Gastrocnemius medialis (tissue), 4 donors: ENCODE measurements at regions not wholly inside any gene's neighbourhood (a gene's known extent, or its start where the extent isn't known, plus 50 kb on each side); places are given as distances from the start of the nearest gene placed in this dataset.

ENCODE experiments used
- ATAC-seq, 2 donors: fragments of 150-250 bp; one replicate each; pipeline ENCODE4 v1.9.1; 2016
- DNase-seq, 2 donors: peaks; one replicate each; pipeline ENCODE4 v3.0.0-alpha.2; 2019
- H3K27ac ChIP-seq, 4 donors: fragments of 200-600 bp; sonication (generic); 1 replicate in 1 of 4; 2 replicates in 3 of 4; pipeline ENCODE4 v1.5.1; 2016 to 2018; ENCODE audit warnings: mild to moderate bottlenecking in 2 of 4, moderate library complexity in 1 of 4
- H3K27me3 ChIP-seq, 3 donors: fragments of 200-600 bp; sonication (generic) in 2 of 3; 1 replicate in 1 of 3; 2 replicates in 2 of 3; pipeline versions ENCODE4 v1.5.1 to v1.6.0; 2016 to 2019; ENCODE audit warnings: mild to moderate bottlenecking in 1 of 3, moderate library complexity in 1 of 3
- H3K36me3 ChIP-seq, 2 donors: fragments of 200-600 bp; sonication (generic) in 1 of 2; one replicate each; pipeline ENCODE4 v1.5.1; 2017 to 2018
- H3K4me1 ChIP-seq, 2 donors: fragments of 200-600 bp; sonication (generic) in 1 of 2; one replicate each; pipeline ENCODE4 v1.5.1; 2016 to 2017; ENCODE audit warnings: mild to moderate bottlenecking in 2 of 2
- H3K4me3 ChIP-seq, 4 donors: fragments of 200-600 bp; sonication (generic) in 3 of 4; 1 replicate in 1 of 4; 2 replicates in 3 of 4; pipeline ENCODE4 v1.5.1; 2016 to 2019; ENCODE audit warnings: mild to moderate bottlenecking in 2 of 4
- H3K9me3 ChIP-seq, 3 donors: fragments of 200-600 bp; sonication (generic) in 2 of 3; 1 replicate in 1 of 3; 2 replicates in 2 of 3; pipeline ENCODE4 v1.5.1; 2016 to 2019
- POLR2A ChIP-seq, 2 donors: fragments of 450-650 bp; IDR thresholded peaks; one replicate each; pipeline ENCODE4 v1.6.1; 2017; ENCODE audit warnings: antibody characterized with exemption in 2 of 2, mild to moderate bottlenecking in 2 of 2, moderate library complexity in 2 of 2
- in situ Hi-C, 4 donors: fragments of 200-750 bp; cut with MboI; loops; one replicate each; pipeline versions ENCODE4 v1.15.0 to v1.8.0; 2017; ENCODE audit warnings: low sequenced_read_pairs in 4 of 4
- intact Hi-C: fragments of 100-400 bp; cut with DNase I; formaldehyde crosslinking; loops from one replicate; pipeline ENCODE4 v1.15.1; 2023; ENCODE audit warnings: low total_unique reads
- TF ChIP-seq, protein P1 (sequence below), 5 experiments: fragments of 450-650 bp in 3 of 5; fragments of 200-600 bp in 2 of 5; sonication (generic) in 2 of 5; IDR thresholded peaks in 4 of 5; conservative IDR thresholded peaks in 1 of 5; 1 replicate in 4 of 5; 2 replicates in 1 of 5; pipeline ENCODE4 v1.5.1; 2016 to 2019; ENCODE audit warnings: antibody characterized with exemption in 5 of 5, mild to moderate bottlenecking in 3 of 5, moderate library complexity in 3 of 5

DNA sequence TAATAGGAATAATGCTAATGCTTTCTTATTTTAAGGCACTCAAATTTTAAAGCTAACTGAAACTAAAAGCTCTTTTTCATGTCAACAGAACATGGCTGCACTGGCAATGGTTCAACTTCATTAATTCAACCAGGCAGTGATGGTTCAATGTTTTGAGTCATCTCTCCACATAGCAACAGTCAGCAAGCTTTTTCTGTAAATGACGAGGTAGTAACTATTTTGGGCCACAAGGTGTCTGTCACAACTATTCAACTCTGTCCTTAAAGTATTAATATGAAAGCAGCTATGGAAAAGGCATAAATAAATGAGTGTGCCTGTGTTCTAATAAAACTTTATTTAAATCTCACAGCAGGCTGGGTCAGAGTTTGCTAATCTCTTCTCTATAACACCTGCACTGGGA, 1425.6 kb upstream of the PIK3C3 start:
- H3K36me3 ChIP-seq: no peaks in the 10 kb centered on the region
- no peak overlapping the region for H3K4me3 ChIP-seq
- DNase-seq: no peak
- no peak for TF ChIP-seq POLR2A (IDR thresholded peaks at IDR 0.05)
- TF ChIP-seq, protein P1, sequence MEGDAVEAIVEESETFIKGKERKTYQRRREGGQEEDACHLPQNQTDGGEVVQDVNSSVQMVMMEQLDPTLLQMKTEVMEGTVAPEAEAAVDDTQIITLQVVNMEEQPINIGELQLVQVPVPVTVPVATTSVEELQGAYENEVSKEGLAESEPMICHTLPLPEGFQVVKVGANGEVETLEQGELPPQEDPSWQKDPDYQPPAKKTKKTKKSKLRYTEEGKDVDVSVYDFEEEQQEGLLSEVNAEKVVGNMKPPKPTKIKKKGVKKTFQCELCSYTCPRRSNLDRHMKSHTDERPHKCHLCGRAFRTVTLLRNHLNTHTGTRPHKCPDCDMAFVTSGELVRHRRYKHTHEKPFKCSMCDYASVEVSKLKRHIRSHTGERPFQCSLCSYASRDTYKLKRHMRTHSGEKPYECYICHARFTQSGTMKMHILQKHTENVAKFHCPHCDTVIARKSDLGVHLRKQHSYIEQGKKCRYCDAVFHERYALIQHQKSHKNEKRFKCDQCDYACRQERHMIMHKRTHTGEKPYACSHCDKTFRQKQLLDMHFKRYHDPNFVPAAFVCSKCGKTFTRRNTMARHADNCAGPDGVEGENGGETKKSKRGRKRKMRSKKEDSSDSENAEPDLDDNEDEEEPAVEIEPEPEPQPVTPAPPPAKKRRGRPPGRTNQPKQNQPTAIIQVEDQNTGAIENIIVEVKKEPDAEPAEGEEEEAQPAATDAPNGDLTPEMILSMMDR (IDR thresholded peaks at IDR 0.05 in 4 of 5, conservative IDR thresholded peaks at IDR 0.05 in 1 of 5): no peak
- H3K27me3 ChIP-seq: no peaks in the 10 kb centered on the region
- no peak overlapping the region for H3K27ac ChIP-seq
- no peaks in the 10 kb centered on the region for H3K9me3 ChIP-seq
- in situ Hi-C loops (no loop called here), intact Hi-C loops (no loop called here)
- H3K4me1 ChIP-seq: no peaks in the 10 kb centered on the region
- ATAC-seq: no peak

DNA sequence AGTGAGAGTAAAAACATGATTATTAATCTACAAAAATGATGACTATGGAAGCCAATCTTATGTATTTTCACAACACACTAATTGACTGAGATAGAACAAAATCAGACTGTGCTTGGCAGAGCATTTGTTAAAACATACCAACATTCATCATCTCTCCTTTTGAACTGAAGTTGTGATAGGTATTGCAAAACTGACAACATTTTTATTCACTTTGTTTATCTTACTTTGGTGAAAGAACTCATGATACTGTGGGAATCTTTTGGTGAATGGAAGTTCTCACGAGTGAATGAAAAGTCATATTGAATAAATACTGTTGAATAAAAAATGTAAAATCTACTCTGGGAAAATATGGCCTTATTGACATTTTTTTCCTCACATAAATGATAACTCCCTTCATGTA, 1430.2 kb upstream of the PIK3C3 start:
- DNase-seq (no peak), ATAC-seq (no peak)
- intact Hi-C loops (no loop called here), in situ Hi-C loops (no loop called here)
- Histone ChIP-seq H3K27ac (no peak overlapping the region), H3K4me3 (no peak overlapping the region), H3K27me3 (no peaks in the 10 kb centered on the region), H3K4me1 (no peaks in the 10 kb centered on the region), H3K36me3 (no peaks in the 10 kb centered on the region), H3K9me3 (no peaks in the 10 kb centered on the region)
- TF ChIP-seq POLR2A (IDR thresholded peaks at IDR 0.05): no peak
- TF ChIP-seq, protein P1 (IDR thresholded peaks at IDR 0.05 in 4 of 5, conservative IDR thresholded peaks at IDR 0.05 in 1 of 5): no peak

DNA sequence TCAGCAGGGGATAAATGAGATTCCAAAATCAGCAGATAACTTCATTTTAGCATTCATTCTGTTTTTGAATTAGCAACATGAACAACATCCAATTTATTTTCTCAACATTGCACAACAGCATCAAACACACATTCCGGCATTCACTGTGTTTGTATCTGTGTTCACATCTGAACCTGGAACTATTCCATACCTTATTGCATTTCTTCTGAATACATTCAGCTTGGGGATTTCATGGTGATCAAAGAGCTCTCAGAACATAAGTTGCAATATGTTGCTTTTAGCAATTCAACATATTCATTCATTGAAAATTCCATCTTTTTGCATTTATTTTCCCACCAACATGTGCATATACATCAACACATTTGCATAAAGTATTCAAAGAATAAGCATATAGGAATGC, 1431.7 kb upstream of the PIK3C3 start:
- no peak overlapping the region for H3K4me3 ChIP-seq
- no peaks in the 10 kb centered on the region for H3K4me1 ChIP-seq
- intact Hi-C loops (no loop called here), in situ Hi-C loops (no loop called here)
- H3K27me3 ChIP-seq: no peaks in the 10 kb centered on the region
- no peaks in the 10 kb centered on the region for H3K9me3 ChIP-seq
- no peaks in the 10 kb centered on the region for H3K36me3 ChIP-seq
- TF ChIP-seq, protein P1 (IDR thresholded peaks at IDR 0.05 in 4 of 5, conservative IDR thresholded peaks at IDR 0.05 in 1 of 5): no peak
- no peak for TF ChIP-seq POLR2A (IDR thresholded peaks at IDR 0.05)
- no peak for DNase-seq
- ATAC-seq: no peak
- H3K27ac ChIP-seq: no peak overlapping the region

DNA sequence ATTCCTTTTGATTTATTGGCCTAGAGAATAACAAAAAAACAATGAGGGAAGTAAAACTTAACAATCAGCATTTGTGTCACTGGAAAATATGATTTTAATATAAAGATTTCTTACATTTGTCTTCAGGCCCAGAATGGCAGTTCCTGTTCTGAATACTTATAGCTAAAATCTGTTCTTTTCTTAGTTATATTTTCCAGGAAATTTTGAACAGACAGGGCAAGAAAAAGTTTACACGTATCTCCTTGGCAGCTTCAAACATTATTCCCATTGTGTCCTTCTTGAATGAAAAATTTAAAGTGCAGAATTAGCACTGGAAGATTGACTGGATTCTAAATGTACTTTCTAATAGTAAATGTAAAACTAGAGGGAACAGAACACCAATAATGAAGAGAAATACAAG, 1454.0 kb upstream of the PIK3C3 start:
- Histone ChIP-seq H3K27ac (no peak overlapping the region), H3K27me3 (no peaks in the 10 kb centered on the region), H3K36me3 (no peaks in the 10 kb centered on the region), H3K4me3 (no peak overlapping the region), H3K4me1 (no peaks in the 10 kb centered on the region), H3K9me3 (no peaks in the 10 kb centered on the region)
- in situ Hi-C loops: no loop called here
- TF ChIP-seq POLR2A (IDR thresholded peaks at IDR 0.05): no peak
- TF ChIP-seq, protein P1 (IDR thresholded peaks at IDR 0.05 in 4 of 5, conservative IDR thresholded peaks at IDR 0.05 in 1 of 5): no peak
- no peak for DNase-seq
- no peak for ATAC-seq
- intact Hi-C loops: no loop called here

DNA sequence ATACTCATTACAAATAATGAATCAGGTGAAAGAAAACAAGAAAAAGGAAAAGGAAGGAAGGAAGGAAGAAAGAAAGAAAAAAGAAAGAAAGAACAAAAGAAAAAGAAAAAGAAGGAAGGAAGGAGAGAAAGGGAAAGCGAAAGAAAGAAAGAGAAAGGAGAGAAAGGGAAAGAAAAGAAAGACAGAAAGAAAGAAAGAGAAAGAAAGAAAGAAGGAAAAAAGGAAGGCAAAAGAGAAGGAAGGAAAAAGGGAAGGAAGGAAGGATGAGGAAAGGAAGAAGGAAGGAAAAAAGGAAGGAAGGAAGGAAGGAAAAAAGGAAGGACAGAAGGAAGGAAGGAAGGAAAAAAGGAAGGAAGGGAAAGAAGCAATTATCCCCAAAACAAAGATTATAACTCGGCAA, 1460.4 kb upstream of the PIK3C3 start:
- Histone ChIP-seq H3K9me3 (no peaks in the 10 kb centered on the region), H3K4me3 (no peak overlapping the region), H3K27ac (no peak overlapping the region), H3K4me1 (no peaks in the 10 kb centered on the region), H3K36me3 (no peaks in the 10 kb centered on the region), H3K27me3 (no peaks in the 10 kb centered on the region)
- DNase-seq (no peak), ATAC-seq (no peak)
- in situ Hi-C loops (no loop called here), intact Hi-C loops (no loop called here)
- TF ChIP-seq POLR2A (IDR thresholded peaks at IDR 0.05): no peak
- TF ChIP-seq, protein P1 (IDR thresholded peaks at IDR 0.05 in 4 of 5, conservative IDR thresholded peaks at IDR 0.05 in 1 of 5): no peak
